H9 (cell line): ENCODE measurements at regions not wholly inside any gene's neighbourhood (a gene's known extent, or its start where the extent isn't known, plus 50 kb on each side); places are given as distances from the start of the nearest gene placed in this dataset.

Experiments
- DNase-seq: peaks from one replicate; pipeline ENCODE4 v3.0.0-alpha.2; 2017
- H2AFZ ChIP-seq: one replicate; pipeline ENCODE4 v1.6.1; 2013; ENCODE audit warnings: mild to moderate bottlenecking, low read length, control low read depth, moderate library complexity
- H2AK5ac ChIP-seq: 2 replicates; pipeline ENCODE4 v1.6.1; 2013; ENCODE audit warnings: low read length, control low read depth, mixed read lengths; ENCODE audit not compliant: insufficient read length
- H2BK120ac ChIP-seq: one replicate; pipeline ENCODE4 v1.6.1; 2013; ENCODE audit warnings: low read depth, mild to moderate bottlenecking, low read length, control low read depth, inconsistent platforms; ENCODE audit not compliant: poor library complexity, severe bottlenecking
- H2BK12ac ChIP-seq: 2 replicates; pipeline ENCODE4 v1.6.1; 2013; ENCODE audit warnings: low read length, control low read depth, mixed read lengths, low read depth; ENCODE audit not compliant: insufficient read length
- H2BK15ac ChIP-seq: 2 replicates; pipeline ENCODE4 v1.6.1; 2013; ENCODE audit warnings: low read depth, low read length, control low read depth
- H2BK20ac ChIP-seq: one replicate; pipeline ENCODE4 v1.6.1; 2013; ENCODE audit warnings: low read depth, mild to moderate bottlenecking, low read length, control low read depth, inconsistent platforms; ENCODE audit not compliant: poor library complexity, severe bottlenecking
- H2BK5ac ChIP-seq: 2 replicates; pipeline ENCODE4 v1.6.1; 2013; ENCODE audit warnings: low read length, control low read depth, mixed read lengths; ENCODE audit not compliant: insufficient read length
- H3K14ac ChIP-seq: 2 replicates; pipeline ENCODE4 v1.6.1; 2013; ENCODE audit warnings: low read length, control low read depth; ENCODE audit not compliant: insufficient read depth
- H3K18ac ChIP-seq: 2 replicates; pipeline ENCODE4 v1.6.1; 2013; ENCODE audit warnings: low read depth, mild to moderate bottlenecking, mixed read lengths, low read length, control low read depth; ENCODE audit not compliant: insufficient read length
- H3K23ac ChIP-seq: 2 replicates; pipeline ENCODE4 v1.6.1; 2013; ENCODE audit warnings: low read length, control low read depth, mixed read lengths, low read depth; ENCODE audit not compliant: insufficient read length
- H3K23me2 ChIP-seq: 2 replicates; pipeline ENCODE4 v1.6.1; 2013; ENCODE audit warnings: low read depth, mild to moderate bottlenecking, mixed read lengths, low read length, control low read depth; ENCODE audit not compliant: insufficient read length, poor library complexity, severe bottlenecking
- H3K27ac ChIP-seq: 2 replicates; pipeline ENCODE4 v1.5.1; 2013; ENCODE audit warnings: low read length, control low read depth, mixed read lengths, low read depth; ENCODE audit not compliant: insufficient read length
- H3K27me3 ChIP-seq: 2 replicates; pipeline ENCODE4 v1.6.1; 2013; ENCODE audit warnings: low read length, control low read depth, inconsistent platforms; ENCODE audit not compliant: insufficient read depth
- H3K4ac ChIP-seq: 2 replicates; pipeline ENCODE4 v1.6.1; 2013; ENCODE audit warnings: low read depth, mild to moderate bottlenecking, control low read depth, inconsistent platforms, low read length, moderate library complexity
- H3K4me1 ChIP-seq: 2 replicates; pipeline ENCODE4 v1.6.1; 2013; ENCODE audit warnings: low read length, control low read depth, inconsistent platforms; ENCODE audit not compliant: insufficient read depth
- H3K4me2 ChIP-seq: 2 replicates; pipeline ENCODE4 v1.6.1; 2013; ENCODE audit warnings: low read length, control low read depth, mixed read lengths; ENCODE audit not compliant: insufficient read length, insufficient read depth
- H3K56ac ChIP-seq: 2 replicates; pipeline ENCODE4 v1.6.1; 2013; ENCODE audit warnings: low read depth, mild to moderate bottlenecking, mixed read lengths, low read length, control low read depth; ENCODE audit not compliant: insufficient read length
- H3K79me1 ChIP-seq: 2 replicates; pipeline ENCODE4 v1.6.1; 2013; ENCODE audit warnings: low read depth, mild to moderate bottlenecking, moderate library complexity, low read length, control low read depth, inconsistent platforms; ENCODE audit not compliant: insufficient read depth, poor library complexity, severe bottlenecking
- H3K79me2 ChIP-seq: 2 replicates; pipeline ENCODE4 v1.6.1; 2013; ENCODE audit warnings: low read length, control low read depth, inconsistent platforms; ENCODE audit not compliant: insufficient read depth
- H3K9ac ChIP-seq: 2 replicates; pipeline ENCODE4 v1.6.1; 2013; ENCODE audit warnings: low read length, control low read depth, mixed read lengths; ENCODE audit not compliant: insufficient read length; ENCODE audit errors: extremely low read depth
- H3K9me3 ChIP-seq: one replicate; pipeline ENCODE4 v1.6.1; 2013; ENCODE audit warnings: low read depth, low read length, inconsistent platforms; ENCODE audit not compliant: control insufficient read depth
- H3T11ph ChIP-seq: one replicate; pipeline ENCODE4 v1.6.1; 2013; ENCODE audit warnings: mild to moderate bottlenecking, low read length, control low read depth, inconsistent platforms
- H4K20me1 ChIP-seq: one replicate; pipeline ENCODE4 v1.6.1; 2013; ENCODE audit not compliant: control insufficient read depth, insufficient read length, insufficient read depth
- H4K5ac ChIP-seq: 2 replicates; pipeline ENCODE4 v1.6.1; 2013; ENCODE audit warnings: low read depth, mild to moderate bottlenecking, mixed read lengths, low read length, control low read depth; ENCODE audit not compliant: insufficient read length
- H4K8ac ChIP-seq: replicated peaks from 2 replicates; pipeline ENCODE4 v1.6.1; 2013; ENCODE audit warnings: low read length, control low read depth, mixed read lengths, low read depth; ENCODE audit not compliant: insufficient read length
- H4K91ac ChIP-seq: 2 replicates; pipeline ENCODE4 v1.6.1; 2013; ENCODE audit warnings: low read depth, mild to moderate bottlenecking, moderate library complexity, mixed read lengths, low read length, control low read depth; ENCODE audit not compliant: insufficient read length
- H3K27ac Mint-ChIP-seq, 3 experiments: 2 replicates in 2 of 3; 3 replicates in 1 of 3; pipeline ENCODE4 v1.8.0; 2020 to 2021; ENCODE audit warnings: mixed read lengths in 3 of 3, mild to moderate bottlenecking in 1 of 3, moderate library complexity in 1 of 3
- H3K27me3 Mint-ChIP-seq: 2 replicates; pipeline ENCODE4 v1.8.0; 2021; ENCODE audit warnings: low read depth, mild to moderate bottlenecking, moderate library complexity, mixed read lengths
- H3K36me3 Mint-ChIP-seq, 3 experiments: 2 replicates in 2 of 3; 3 replicates in 1 of 3; pipeline ENCODE4 v1.8.0; 2020 to 2021; ENCODE audit warnings: low read depth in 3 of 3, mixed read lengths in 3 of 3; ENCODE audit not compliant: insufficient read depth in 1 of 3
- H3K4me1 Mint-ChIP-seq, 2 experiments: 2 replicates each; pipeline ENCODE4 v1.8.0; 2020; ENCODE audit warnings: mixed read lengths in 2 of 2
- H3K4me3 Mint-ChIP-seq, 2 experiments: 2 replicates in 1 of 2; 3 replicates in 1 of 2; pipeline ENCODE4 v1.8.0; 2020 to 2021; ENCODE audit warnings: mild to moderate bottlenecking in 2 of 2, mixed read lengths in 2 of 2, moderate library complexity in 1 of 2
- H3K9me3 Mint-ChIP-seq, 2 experiments: 2 replicates in 1 of 2; 3 replicates in 1 of 2; pipeline ENCODE4 v1.8.0; 2020; ENCODE audit warnings: mild to moderate bottlenecking in 2 of 2, mixed read lengths in 2 of 2, moderate library complexity in 1 of 2
- CTCF ChIP-seq: fragments of 200-600 bp; sonication (generic); conservative IDR thresholded peaks from 3 replicates; pipeline ENCODE4 v1.8.0; 2021; ENCODE audit warnings: antibody characterized with exemption, mild to moderate bottlenecking
- WGBS: extraction: QIAGEN DNeasy Blood & Tissue Kit; methylation state at CpG from one replicate; pipeline ENCODE4 v1.1.7; 2013; ENCODE audit warnings: missing lambda C conversion rate, low lambda C conversion rate, mixed read lengths; ENCODE audit not compliant: insufficient read length; ENCODE audit errors: extremely low coverage; 5-methylcytosine and 5-hydroxymethylcytosine counted together

- no peak overlapping the region for H2AFZ ChIP-seq
Measured at GRCh38 chr7:131629217-131629882, 72.9 kb upstream of the PODXL start.

More at GRCh38 chr7:131629217-131629882, 72.9 kb upstream of the PODXL start:
- peaks cover 56 to 57% of the 10 kb centered on the region in 2 experiments for H3K4me1 Mint-ChIP-seq
- H4K8ac ChIP-seq, result no peak overlapping the region
- H2BK15ac ChIP-seq, result no peak overlapping the region
- H2BK20ac ChIP-seq, result no peak overlapping the region
- no peaks in the 10 kb centered on the region for H3K23me2 ChIP-seq
- no peak overlapping the region for H3T11ph ChIP-seq
- no peak overlapping the region for H3K14ac ChIP-seq
- H2BK120ac ChIP-seq, result no peak overlapping the region
- H3K4me3 Mint-ChIP-seq, result no peak overlapping the region
- DNase-seq, result no peak
- TF ChIP-seq CTCF, result no peak
- H3K27me3 Mint-ChIP-seq, result peaks cover 10% of the 10 kb centered on the region
- no peaks in the 10 kb centered on the region; a peak in 2 of 5 replicates for H3K9me3 Mint-ChIP-seq
- H3K4me2 ChIP-seq, result no peak overlapping the region
- no peaks in the 10 kb centered on the region; the same call in 1 of the 2 replicates for H3K4me1 ChIP-seq
- H3K27ac Mint-ChIP-seq, result peak overlapping the region in 2 of 3 experiments; percentile 1 to 18; a peak in 1 of 7 replicates
- no peak overlapping the region for H3K4ac ChIP-seq
- H4K5ac ChIP-seq, result no peak overlapping the region
- H2AK5ac ChIP-seq, result no peak overlapping the region
- no peak overlapping the region for H4K91ac ChIP-seq
- H2BK12ac ChIP-seq, result no peak overlapping the region
- no peaks in the 10 kb centered on the region for H3K9me3 ChIP-seq
- no peak overlapping the region for H3K18ac ChIP-seq
- H3K27me3 ChIP-seq, result no peaks in the 10 kb centered on the region; the same call in 1 of the 2 replicates
- H3K56ac ChIP-seq, result no peak overlapping the region
- no peaks in the 10 kb centered on the region for H3K79me1 ChIP-seq
- H4K20me1 ChIP-seq, result no peaks in the 10 kb centered on the region
- H3K23ac ChIP-seq, result no peak overlapping the region
- no peak overlapping the region for H2BK5ac ChIP-seq
- WGBS, result no CpG with 5 or more reads among the region's 13 CpGs
- no peak overlapping the region for H3K9ac ChIP-seq
- H3K27ac ChIP-seq, result no peak overlapping the region
- no peaks in the 10 kb centered on the region for H3K79me2 ChIP-seq
- no peaks in the 10 kb centered on the region for H3K36me3 Mint-ChIP-seq
